ENCODE measurements at regions not wholly inside any gene's neighbourhood (a gene's known extent, or its start where the extent isn't known, plus 50 kb on each side); places are given as distances from the start of the nearest gene placed in this dataset.

- intact Hi-C loops (cut with DNase I, micrococcal nuclease), result no loop called here
Measured at GRCh38 chr5:60505373-60506171, 194.4 kb downstream of the DEPDC1B start.

GRCh38 chr5:60504342-60504741 is 195.6 kb downstream of the DEPDC1B start:
- H3K9me3 ChIP-seq (ENCODE audit: control insufficient read depth in 1 of 2, insufficient read depth in 1 of 2, low read length in 2 of 2), result no peaks in the 10 kb centered on the region
- no peaks in the 10 kb centered on the region for H3K4me1 ChIP-seq (ENCODE audit: insufficient read depth, low read length)
- no peaks in the 10 kb centered on the region for H3K36me3 Mint-ChIP-seq (ENCODE audit: low read depth)
- H3K4me1 Mint-ChIP-seq (ENCODE audit: low read depth), result no peaks in the 10 kb centered on the region
- H3K27ac ChIP-seq (ENCODE audit: low read depth in 1 of 2, low read length in 2 of 2), result no peak overlapping the region
- DNase-seq (no peak), ATAC-seq (ENCODE audit: poor library complexity) (no peak)
- no peaks in the 10 kb centered on the region for H3K36me3 ChIP-seq (ENCODE audit: insufficient read depth, low read length)
- no peak overlapping the region for H3K4me3 ChIP-seq (ENCODE audit: low read length)
- H3K27ac Mint-ChIP-seq, result no peak overlapping the region
- CTCF ChIA-PET, result no interaction called here
- TF ChIP-seq CTCF (IDR thresholded peaks at IDR 0.05), result no peak
- no peaks in the 10 kb centered on the region for H3K9me3 Mint-ChIP-seq
- POLR2A ChIA-PET, result no interaction called here
- H3K27me3 Mint-ChIP-seq, result no peaks in the 10 kb centered on the region
- intact Hi-C loops (cut with DNase I, micrococcal nuclease), result no loop called here
- H3K27me3 ChIP-seq (ENCODE audit: control insufficient read depth in 1 of 2, insufficient read depth in 2 of 2, low read length in 2 of 2), result no peaks in the 10 kb centered on the region
- no peak overlapping the region for H3K4me3 Mint-ChIP-seq

More at GRCh38 chr5:60505373-60506171, 194.4 kb downstream of the DEPDC1B start:
- no peaks in the 10 kb centered on the region for H3K27me3 Mint-ChIP-seq
- no peak overlapping the region for H3K4me3 ChIP-seq (ENCODE audit: low read length)
- ChIA-PET CTCF (no interaction called here), POLR2A (no interaction called here)
- no peak for DNase-seq
- H3K4me1 Mint-ChIP-seq (ENCODE audit: low read depth), result no peaks in the 10 kb centered on the region
- no peaks in the 10 kb centered on the region for H3K4me1 ChIP-seq (ENCODE audit: insufficient read depth, low read length)
- TF ChIP-seq CTCF (IDR thresholded peaks at IDR 0.05), result no peak
- no peak for ATAC-seq (ENCODE audit: poor library complexity)
- no peaks in the 10 kb centered on the region for H3K9me3 ChIP-seq (ENCODE audit: control insufficient read depth in 1 of 2, insufficient read depth in 1 of 2, low read length in 2 of 2)
- H3K4me3 Mint-ChIP-seq, result no peak overlapping the region
- no peaks in the 10 kb centered on the region for H3K36me3 ChIP-seq (ENCODE audit: insufficient read depth, low read length)
- no peaks in the 10 kb centered on the region for H3K9me3 Mint-ChIP-seq
- no peaks in the 10 kb centered on the region for H3K36me3 Mint-ChIP-seq (ENCODE audit: low read depth)
- no peak overlapping the region for H3K27ac Mint-ChIP-seq
- no peak overlapping the region for H3K27ac ChIP-seq (ENCODE audit: low read depth in 1 of 2, low read length in 2 of 2)
- H3K27me3 ChIP-seq (ENCODE audit: control insufficient read depth in 1 of 2, insufficient read depth in 2 of 2, low read length in 2 of 2), result no peaks in the 10 kb centered on the region

- Mint-ChIP-seq H3K9me3 (no peaks in the 10 kb centered on the region), H3K36me3 (ENCODE audit: low read depth) (no peaks in the 10 kb centered on the region), H3K4me1 (ENCODE audit: low read depth) (no peaks in the 10 kb centered on the region), H3K27me3 (no peaks in the 10 kb centered on the region), H3K4me3 (no peak overlapping the region), H3K27ac (no peak overlapping the region)
- ChIA-PET POLR2A (no interaction called here), CTCF (no interaction called here)
- Histone ChIP-seq H3K27ac (ENCODE audit: low read depth in 1 of 2, low read length in 2 of 2) (no peak overlapping the region), H3K4me3 (ENCODE audit: low read length) (no peak overlapping the region), H3K27me3 (ENCODE audit: control insufficient read depth in 1 of 2, insufficient read depth in 2 of 2, low read length in 2 of 2) (no peaks in the 10 kb centered on the region), H3K9me3 (ENCODE audit: control insufficient read depth in 1 of 2, insufficient read depth in 1 of 2, low read length in 2 of 2) (no peaks in the 10 kb centered on the region), H3K4me1 (ENCODE audit: insufficient read depth, low read length) (no peaks in the 10 kb centered on the region), H3K36me3 (ENCODE audit: insufficient read depth, low read length) (no peaks in the 10 kb centered on the region)
- no peak for TF ChIP-seq CTCF (IDR thresholded peaks at IDR 0.05)
- intact Hi-C loops (cut with DNase I, micrococcal nuclease), result no loop called here
- ATAC-seq (ENCODE audit: poor library complexity) (no peak), DNase-seq (no peak)
Measured at GRCh38 chr5:60503771-60504170, 196.2 kb downstream of the DEPDC1B start.
